NCI-H1092 treated with DMSO at 0.1 percent for 48 hours (cell line): ENCODE measurements at regions not wholly inside any gene's neighbourhood (a gene's known extent, or its start where the extent isn't known, plus 50 kb on each side); places are given as distances from the start of the nearest gene placed in this dataset.

ENCODE experiments used
- DNase-seq: peaks from one replicate; lab custom pipeline; 2025; lab: John Stamatoyannopoulos, UW

GRCh38 chr12:114253976-114254778 is 151.8 kb downstream of the TBX5 start:
- no peak for DNase-seq

- DNase-seq, result no peak
These were observed 157.4 kb downstream of the TBX5 start for GRCh38 chr12:114248527-114248926.

- no peak for DNase-seq
These were observed 160.4 kb downstream of the TBX5 start for GRCh38 chr12:114245555-114245954.

GRCh38 chr12:114241973-114242434 is 163.9 kb downstream of the TBX5 start:
- no peak for DNase-seq

GRCh38 chr12:114240288-114240687 is 165.7 kb downstream of the TBX5 start:
- DNase-seq, result no peak

- DNase-seq, result no peak
These were observed 167.1 kb downstream of the TBX5 start for GRCh38 chr12:114238808-114239207.

- DNase-seq, result no peak
These were observed 168.7 kb downstream of the TBX5 start for GRCh38 chr12:114237230-114237629.

- DNase-seq, result no peak
These were observed 173.8 kb downstream of the TBX5 start for GRCh38 chr12:114232187-114232586.

GRCh38 chr12:114229150-114229549 is 176.8 kb downstream of the TBX5 start:
- DNase-seq, result no peak

GRCh38 chr12:114226241-114226928 is 179.6 kb downstream of the TBX5 start:
- DNase-seq, result no peak

- DNase-seq, result no peak
These were observed 183.8 kb downstream of the TBX5 start for GRCh38 chr12:114221957-114222630.

- no peak for DNase-seq
These were observed 184.7 kb downstream of the TBX5 start for GRCh38 chr12:114221136-114221833.

GRCh38 chr12:114220311-114220710 is 185.6 kb downstream of the TBX5 start:
- DNase-seq, result no peak

- DNase-seq, result no peak
These were observed 187.8 kb downstream of the TBX5 start for GRCh38 chr12:114218136-114218535.

GRCh38 chr12:114215746-114216145 is 190.2 kb downstream of the TBX5 start:
- DNase-seq, result no peak

- DNase-seq, result peak; percentile 17
These were observed 192.8 kb downstream of the TBX5 start for GRCh38 chr12:114213055-114213581.

GRCh38 chr12:114209861-114210260 is 196.1 kb downstream of the TBX5 start:
- DNase-seq, result peak; percentile 85

GRCh38 chr12:114206525-114206924 is 199.4 kb downstream of the TBX5 start:
- no peak for DNase-seq

GRCh38 chr12:114201794-114202193 is 204.2 kb downstream of the TBX5 start:
- no peak for DNase-seq

GRCh38 chr12:114194956-114195355 is 211.0 kb downstream of the TBX5 start:
- DNase-seq, result no peak

- no peak for DNase-seq
These were observed 211.9 kb downstream of the TBX5 start for GRCh38 chr12:114194066-114194465.

GRCh38 chr12:114193474-114193873 is 212.5 kb downstream of the TBX5 start:
- DNase-seq, result no peak
